LoVo (cell line): ENCODE measurements at regions not wholly inside any gene's neighbourhood (a gene's known extent, or its start where the extent isn't known, plus 50 kb on each side); places are given as distances from the start of the nearest gene placed in this dataset.

Source experiments
- DNase-seq: peaks from one replicate; pipeline ENCODE4 v3.0.0-alpha.2; 2016; ENCODE audit warnings: low spot score

DNA sequence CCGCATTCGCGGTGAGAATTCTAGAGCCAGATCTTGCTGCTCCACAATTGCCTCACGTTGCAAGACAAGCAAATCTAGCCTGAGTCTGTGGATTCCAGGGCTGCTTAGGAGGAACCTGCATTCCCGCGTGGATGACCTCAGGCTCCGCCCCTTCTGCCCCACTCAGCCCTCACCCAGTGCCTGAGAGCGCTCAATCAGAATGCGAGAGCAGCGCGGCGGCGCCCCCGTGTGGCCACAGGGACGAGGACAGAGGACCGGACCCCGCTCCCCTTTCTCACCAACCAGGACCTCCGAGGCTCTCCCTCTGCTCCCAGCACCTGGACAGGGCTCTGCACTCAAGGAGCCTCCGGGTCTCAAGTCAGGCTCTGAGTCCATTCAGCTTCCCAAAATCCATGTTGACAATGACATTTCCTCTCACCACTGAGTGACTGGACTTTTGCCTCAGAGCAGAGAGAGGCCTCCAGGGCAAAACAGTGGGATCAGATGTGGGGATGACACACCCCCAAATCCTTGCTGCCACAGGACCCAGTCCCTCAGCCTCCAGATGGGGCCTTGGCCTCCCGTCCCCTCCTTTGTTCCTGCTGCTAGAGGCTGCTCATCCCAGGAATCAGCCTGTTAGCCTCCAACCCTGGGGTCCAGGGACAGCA is 52.0 kb downstream of the RPP21 start:
- peak; percentile 50 for DNase-seq

GRCh38 chr6:30397697-30398096 is 52.7 kb downstream of the RPP21 start:
- DNase-seq: no peak

DNA sequence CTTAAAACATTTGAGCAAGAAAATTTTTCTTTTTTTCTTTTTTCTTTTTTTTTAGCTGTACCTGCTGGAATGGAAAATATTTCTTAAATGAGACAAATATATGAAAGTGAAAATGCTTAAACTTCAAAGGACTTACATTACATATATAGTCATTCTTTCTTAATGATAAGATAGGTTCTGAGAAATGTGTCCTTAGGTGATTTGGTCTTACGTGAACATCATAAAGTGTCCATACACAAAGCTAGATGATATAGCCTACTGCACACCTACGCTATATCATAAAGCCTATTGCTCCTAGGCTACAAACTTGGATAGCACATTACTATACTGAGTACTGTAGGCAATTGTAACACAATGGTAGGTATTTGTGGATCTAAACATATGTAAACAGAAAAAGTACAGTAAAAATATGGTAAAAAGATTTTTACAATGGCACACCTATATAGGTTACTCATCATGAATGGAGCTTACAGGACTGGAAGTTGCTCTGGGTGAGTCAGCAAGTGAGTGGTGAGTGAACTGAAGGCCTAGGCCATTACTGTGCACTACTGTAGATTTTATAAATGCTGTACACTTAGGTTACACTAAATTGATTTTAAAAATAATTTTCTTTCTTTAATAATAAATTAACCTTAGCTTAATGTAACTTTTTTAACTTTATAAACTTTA is 54.6 kb downstream of the RPP21 start:
- DNase-seq: peak; percentile 18

DNA sequence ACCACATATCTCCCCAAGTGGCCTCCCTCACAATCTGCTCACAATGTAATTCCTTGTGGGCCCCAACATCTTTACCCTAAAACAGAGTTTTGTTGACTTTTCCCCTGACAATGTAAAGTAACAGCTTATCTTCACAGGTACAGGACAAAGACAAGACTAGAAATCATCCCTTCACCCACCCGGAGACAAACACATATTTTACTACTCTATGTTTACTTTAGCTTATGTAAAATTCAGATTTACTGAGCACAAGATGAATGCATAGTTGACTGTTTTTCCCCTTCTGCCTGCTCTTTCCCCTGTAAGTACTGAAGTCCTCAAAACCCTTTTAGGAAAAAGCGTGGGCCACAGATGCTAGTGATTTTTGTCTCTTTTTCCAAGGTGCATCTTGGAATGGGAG is 61.0 kb downstream of the RPP21 start:
- DNase-seq: no peak

DNA sequence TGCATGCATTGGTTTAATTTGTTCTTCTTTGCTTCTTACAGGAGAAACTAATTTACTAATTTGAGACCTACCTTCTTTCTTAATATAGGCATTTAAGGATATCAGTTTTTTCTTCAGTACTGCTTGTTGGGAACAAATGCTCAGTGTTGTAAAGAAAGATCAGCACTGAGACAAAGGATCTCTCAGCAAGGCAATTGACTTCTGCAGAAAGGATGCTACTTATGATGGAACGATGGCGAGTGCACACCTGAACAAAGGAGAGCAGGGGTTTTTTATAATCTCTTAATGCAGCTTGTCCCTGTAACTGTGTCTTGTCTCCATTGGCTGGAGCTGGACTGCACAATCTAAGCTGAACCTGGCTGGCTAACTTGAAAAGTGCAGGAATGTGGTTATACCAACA is 64.2 kb downstream of the RPP21 start:
- no peak for DNase-seq

DNA sequence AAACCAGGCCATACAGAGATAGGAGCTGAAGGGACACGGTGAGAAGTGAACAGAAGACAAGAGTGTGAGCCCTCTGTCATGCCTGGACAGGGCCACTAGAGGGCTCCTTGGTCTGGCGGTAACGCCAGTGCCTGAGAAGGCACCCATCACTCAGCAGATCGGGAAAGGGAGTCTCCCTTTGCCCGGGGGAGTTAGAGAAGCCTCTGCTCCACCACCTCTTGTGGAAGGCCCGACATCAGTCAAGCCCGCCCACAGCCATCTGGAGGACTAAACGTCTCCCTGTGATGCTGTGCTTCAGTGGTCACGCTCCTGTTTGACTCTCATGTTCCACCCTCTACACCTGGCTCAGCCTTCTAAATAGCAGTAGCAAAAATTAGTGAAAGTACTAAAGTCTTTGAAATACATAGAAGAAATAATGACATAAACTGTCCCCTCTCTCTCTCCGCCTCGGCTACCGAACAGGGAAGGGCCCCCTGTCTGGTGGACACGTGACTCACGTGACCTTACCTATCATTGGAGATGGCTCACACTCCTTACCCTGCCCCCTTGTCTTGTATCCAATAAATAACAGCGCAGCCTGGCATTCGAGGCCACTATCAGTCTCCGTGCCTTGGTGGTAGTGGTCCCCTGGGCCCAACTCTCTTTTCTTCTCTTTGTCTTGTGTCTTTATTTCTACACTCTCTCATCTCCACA is 66.7 kb downstream of the RPP21 start:
- peak; percentile 58 for DNase-seq

DNA sequence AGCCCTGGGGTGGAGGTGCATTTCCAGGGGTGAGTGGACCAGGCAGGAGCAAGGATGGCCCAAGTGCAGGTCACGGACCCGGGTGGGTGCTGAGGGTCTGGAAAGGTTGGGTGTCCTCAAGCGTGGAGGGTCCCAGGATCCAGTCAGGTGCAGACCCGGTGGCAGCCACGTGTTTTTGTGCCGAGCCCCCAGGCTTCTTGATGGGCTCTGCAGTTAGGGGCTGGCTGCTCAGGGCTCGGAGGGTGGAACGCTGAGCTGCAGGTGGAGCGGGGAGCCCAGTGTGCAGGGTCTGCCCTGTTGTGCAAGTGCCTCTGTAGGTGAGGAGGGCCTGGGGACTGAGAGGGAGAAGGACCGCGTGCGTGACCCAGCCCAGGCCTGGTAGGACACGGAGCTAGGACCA is 70.9 kb upstream of the HLA-E start:
- no peak for DNase-seq

- no peak for DNase-seq
Measured at GRCh38 chr6:30424549-30424948, 64.8 kb upstream of the HLA-E start.
